HFFc6 (cell line): ENCODE measurements at regions not wholly inside any gene's neighbourhood (a gene's known extent, or its start where the extent isn't known, plus 50 kb on each side); places are given as distances from the start of the nearest gene placed in this dataset.
"Not testable (repeated sequence)": the region's sequence is repeated elsewhere in the genome, so short reads cannot be mapped to it uniquely, and the experiment has no call there.

ENCODE experiments used
- DNase-seq: peaks from one replicate; pipeline ENCODE4 v3.0.0-alpha.2; 2018
- H3K27ac Mint-ChIP-seq: 2 replicates; pipeline ENCODE4 v1.8.0; 2020; ENCODE audit warnings: mild to moderate bottlenecking, mixed read lengths
- H3K27me3 Mint-ChIP-seq: 2 replicates; pipeline ENCODE4 v1.8.0; 2021; ENCODE audit warnings: mild to moderate bottlenecking, moderate library complexity, mixed read lengths; ENCODE audit not compliant: insufficient read depth
- H3K36me3 Mint-ChIP-seq: 2 replicates; pipeline ENCODE4 v1.8.0; 2021; ENCODE audit warnings: low read depth, mixed read lengths
- H3K4me1 Mint-ChIP-seq: 2 replicates; pipeline ENCODE4 v1.8.0; 2020; ENCODE audit warnings: low read depth, mixed read lengths
- H3K4me3 Mint-ChIP-seq: 2 replicates; pipeline ENCODE4 v1.8.0; 2020; ENCODE audit warnings: mild to moderate bottlenecking, moderate library complexity, mixed read lengths
- H3K9me3 Mint-ChIP-seq: 2 replicates; pipeline ENCODE4 v1.8.0; 2020; ENCODE audit warnings: mild to moderate bottlenecking, mixed read lengths
- CTCF ChIP-seq: fragments of 200-600 bp; sonication (generic); IDR thresholded peaks from 2 replicates; pipeline ENCODE4 v1.5.0; 2021; ENCODE audit warnings: antibody characterized with exemption, mild to moderate bottlenecking

DNA sequence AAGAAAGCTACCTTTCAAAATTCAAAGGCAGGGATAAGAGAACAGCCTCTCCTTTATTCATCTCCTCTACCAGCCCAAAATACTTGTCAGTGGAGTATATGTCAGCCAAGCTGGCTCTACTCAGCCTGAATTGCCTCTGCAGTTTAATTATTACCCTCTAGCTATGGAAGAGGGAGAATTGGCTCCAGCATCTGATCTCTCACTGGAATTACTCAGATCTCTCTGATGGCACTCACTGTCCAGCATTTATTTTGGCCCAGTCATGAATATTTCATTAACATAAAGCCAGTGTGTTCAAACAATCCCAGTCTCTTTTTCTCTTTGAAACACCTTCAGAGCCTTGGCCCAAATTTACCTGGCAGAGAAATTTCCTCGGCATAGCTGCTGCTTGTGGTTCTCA lies 58.6 kb upstream of the TMEM108 start:
- H3K9me3 Mint-ChIP-seq, result peaks cover 37% of the 10 kb centered on the region
- no peak for DNase-seq
- TF ChIP-seq CTCF, result no peak
- H3K4me3 Mint-ChIP-seq, result no peak overlapping the region
- H3K36me3 Mint-ChIP-seq, result no peaks in the 10 kb centered on the region; the same call in 1 of the 2 replicates
- no peaks in the 10 kb centered on the region for H3K4me1 Mint-ChIP-seq
- H3K27ac Mint-ChIP-seq, result no peak overlapping the region
- 0 out of 2 replicates have a peak, but pooled peaks cover 2% of the 10 kb centered on the region for H3K27me3 Mint-ChIP-seq

- not testable (repeated sequence) for H3K27me3 Mint-ChIP-seq, H3K4me3 Mint-ChIP-seq, H3K4me1 Mint-ChIP-seq, H3K27ac Mint-ChIP-seq, H3K36me3 Mint-ChIP-seq, DNase-seq
- H3K9me3 Mint-ChIP-seq, result peaks cover 40% of the 10 kb centered on the region
Measured at GRCh38 chr3:132978946-132979345, 59.2 kb upstream of the TMEM108 start.

DNA sequence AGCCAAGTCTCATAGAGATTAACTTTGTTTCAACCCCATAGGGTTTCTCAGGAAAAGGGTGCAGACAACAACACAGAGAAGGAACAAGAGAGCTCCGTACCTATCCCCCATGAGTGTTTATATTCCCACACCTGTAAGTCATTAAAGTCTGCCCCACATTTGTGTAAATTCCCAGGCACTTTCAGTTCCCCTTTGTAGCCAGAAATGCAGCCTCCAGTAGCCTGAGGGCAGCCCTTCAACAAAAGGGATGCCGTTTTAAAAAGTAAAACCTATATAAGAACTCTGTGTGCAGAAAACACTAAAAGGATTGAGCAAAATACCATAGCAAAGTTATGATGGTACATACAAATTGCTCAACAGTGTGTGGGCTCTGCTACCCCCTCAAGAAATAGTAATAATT lies 59.7 kb upstream of the TMEM108 start:
- no peak for TF ChIP-seq CTCF
- no peak for DNase-seq
- no peak overlapping the region for H3K4me3 Mint-ChIP-seq
- H3K27ac Mint-ChIP-seq, result no peak overlapping the region
- H3K4me1 Mint-ChIP-seq, result no peaks in the 10 kb centered on the region
- H3K36me3 Mint-ChIP-seq, result no peaks in the 10 kb centered on the region; the same call in 1 of the 2 replicates
- H3K27me3 Mint-ChIP-seq, result 0 out of 2 replicates have a peak, but pooled peaks cover 2% of the 10 kb centered on the region
- peaks cover 44% of the 10 kb centered on the region for H3K9me3 Mint-ChIP-seq

DNA sequence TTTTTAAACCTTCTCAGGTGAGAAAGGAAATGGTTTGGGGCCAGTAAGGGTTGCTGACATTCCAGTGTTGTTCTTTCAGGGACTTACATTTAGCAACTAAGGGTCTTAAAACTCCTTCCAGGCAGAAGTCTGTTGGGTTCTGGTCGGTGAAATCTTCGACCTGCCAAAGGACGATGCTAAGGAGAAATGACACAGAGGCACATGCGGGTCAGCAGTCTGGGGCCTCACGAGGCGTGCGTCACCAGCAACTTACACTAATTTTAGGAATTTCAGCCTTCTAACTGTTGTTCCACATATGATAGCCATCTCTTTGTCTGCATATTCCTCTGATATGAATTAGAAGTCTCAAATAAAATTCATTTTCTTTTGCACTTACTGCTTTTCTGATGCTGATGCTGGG lies 64.1 kb upstream of the TMEM108 start:
- Mint-ChIP-seq H3K27ac (no peak overlapping the region), H3K36me3 (no peaks in the 10 kb centered on the region), H3K9me3 (peaks cover 29% of the 10 kb centered on the region), H3K27me3 (no peaks in the 10 kb centered on the region), H3K4me3 (no peak overlapping the region), H3K4me1 (no peaks in the 10 kb centered on the region)
- TF ChIP-seq CTCF, result no peak
- DNase-seq, result no peak

GRCh38 chr3:132973441-132973840 lies 64.8 kb upstream of the TMEM108 start:
- no peaks in the 10 kb centered on the region for H3K27me3 Mint-ChIP-seq
- H3K27ac Mint-ChIP-seq, result no peak overlapping the region
- peaks cover 29% of the 10 kb centered on the region for H3K9me3 Mint-ChIP-seq
- no peak for TF ChIP-seq CTCF
- no peak overlapping the region for H3K4me3 Mint-ChIP-seq
- H3K36me3 Mint-ChIP-seq, result no peaks in the 10 kb centered on the region
- H3K4me1 Mint-ChIP-seq, result no peaks in the 10 kb centered on the region
- no peak for DNase-seq

DNA sequence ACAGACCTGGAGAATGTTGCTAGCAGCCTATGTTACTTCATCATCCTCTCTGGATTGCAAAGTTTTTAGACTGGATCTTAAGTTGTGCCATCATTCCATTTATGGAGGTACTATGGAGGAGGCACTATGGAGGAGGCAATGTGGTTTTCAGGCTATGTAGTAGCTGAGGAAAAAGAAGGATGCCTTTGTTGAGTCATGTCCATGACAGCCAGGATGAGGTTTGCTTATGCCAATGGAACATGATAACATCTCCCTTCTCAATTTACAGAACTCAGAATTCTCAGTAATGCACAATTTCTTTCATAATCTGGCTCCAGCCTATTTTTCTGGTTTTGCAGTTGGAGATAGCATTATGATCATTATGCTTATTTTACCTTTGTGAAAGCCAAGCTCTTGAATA lies 65.9 kb upstream of the TMEM108 start:
- no peaks in the 10 kb centered on the region for H3K27me3 Mint-ChIP-seq
- no peak for DNase-seq
- no peak overlapping the region for H3K27ac Mint-ChIP-seq
- no peak overlapping the region for H3K4me3 Mint-ChIP-seq
- TF ChIP-seq CTCF, result no peak
- no peaks in the 10 kb centered on the region for H3K4me1 Mint-ChIP-seq
- peaks cover 32% of the 10 kb centered on the region for H3K9me3 Mint-ChIP-seq
- no peaks in the 10 kb centered on the region for H3K36me3 Mint-ChIP-seq
